ENCODE measurements at regions not wholly inside any gene's neighbourhood (a gene's known extent, or its start where the extent isn't known, plus 50 kb on each side); places are given as distances from the start of the nearest gene placed in this dataset.

DNA sequence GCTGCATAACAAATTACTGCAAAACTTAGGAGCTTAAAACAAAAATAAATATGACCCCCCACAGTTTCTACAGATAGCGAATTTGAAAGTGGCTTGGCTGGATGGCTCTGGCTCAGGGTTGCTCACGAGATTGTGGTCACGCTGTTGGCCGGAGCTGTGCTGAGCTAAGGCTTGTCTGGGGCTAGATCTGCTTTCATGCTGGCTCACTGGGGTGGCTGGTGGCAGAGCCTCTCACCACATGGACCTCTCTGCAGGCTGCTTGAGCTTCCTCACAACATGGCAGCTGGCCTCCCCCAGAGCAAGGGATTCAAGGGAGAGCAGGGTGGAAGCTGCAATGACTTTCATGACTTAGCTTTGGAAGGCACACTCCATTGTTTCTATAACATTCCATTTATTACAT lies 354.1 kb downstream of the SHQ1 start:
- no peak for TF ChIP-seq EZH2 (IDR thresholded peaks at IDR 0.05)
- TF ChIP-seq, protein P1, sequence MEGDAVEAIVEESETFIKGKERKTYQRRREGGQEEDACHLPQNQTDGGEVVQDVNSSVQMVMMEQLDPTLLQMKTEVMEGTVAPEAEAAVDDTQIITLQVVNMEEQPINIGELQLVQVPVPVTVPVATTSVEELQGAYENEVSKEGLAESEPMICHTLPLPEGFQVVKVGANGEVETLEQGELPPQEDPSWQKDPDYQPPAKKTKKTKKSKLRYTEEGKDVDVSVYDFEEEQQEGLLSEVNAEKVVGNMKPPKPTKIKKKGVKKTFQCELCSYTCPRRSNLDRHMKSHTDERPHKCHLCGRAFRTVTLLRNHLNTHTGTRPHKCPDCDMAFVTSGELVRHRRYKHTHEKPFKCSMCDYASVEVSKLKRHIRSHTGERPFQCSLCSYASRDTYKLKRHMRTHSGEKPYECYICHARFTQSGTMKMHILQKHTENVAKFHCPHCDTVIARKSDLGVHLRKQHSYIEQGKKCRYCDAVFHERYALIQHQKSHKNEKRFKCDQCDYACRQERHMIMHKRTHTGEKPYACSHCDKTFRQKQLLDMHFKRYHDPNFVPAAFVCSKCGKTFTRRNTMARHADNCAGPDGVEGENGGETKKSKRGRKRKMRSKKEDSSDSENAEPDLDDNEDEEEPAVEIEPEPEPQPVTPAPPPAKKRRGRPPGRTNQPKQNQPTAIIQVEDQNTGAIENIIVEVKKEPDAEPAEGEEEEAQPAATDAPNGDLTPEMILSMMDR (IDR thresholded peaks at IDR 0.05) = no peak
